ENCODE measurements at regions not wholly inside any gene's neighbourhood (a gene's known extent, or its start where the extent isn't known, plus 50 kb on each side); places are given as distances from the start of the nearest gene placed in this dataset.

DNA sequence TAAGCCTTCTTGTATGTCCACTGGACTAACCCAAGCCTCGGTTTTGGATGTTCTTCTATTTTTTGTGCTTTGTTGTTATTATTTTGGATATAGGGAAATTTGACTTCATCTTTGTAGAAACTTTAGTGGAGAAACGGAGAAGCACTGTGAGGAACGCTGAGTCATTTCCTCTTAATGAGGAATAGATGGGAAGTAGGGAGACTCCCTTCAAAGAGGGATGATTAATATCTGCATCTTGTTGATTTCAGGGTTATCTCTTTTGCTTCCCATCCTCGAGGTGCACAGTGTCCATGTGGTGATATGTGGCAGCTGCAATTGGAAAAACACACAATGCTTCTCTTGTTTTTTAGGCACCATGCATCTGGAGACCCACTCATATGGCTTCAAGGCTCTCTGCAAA lies 1147.9 kb downstream of the NLGN4X start:
- TF ChIP-seq, protein P1, sequence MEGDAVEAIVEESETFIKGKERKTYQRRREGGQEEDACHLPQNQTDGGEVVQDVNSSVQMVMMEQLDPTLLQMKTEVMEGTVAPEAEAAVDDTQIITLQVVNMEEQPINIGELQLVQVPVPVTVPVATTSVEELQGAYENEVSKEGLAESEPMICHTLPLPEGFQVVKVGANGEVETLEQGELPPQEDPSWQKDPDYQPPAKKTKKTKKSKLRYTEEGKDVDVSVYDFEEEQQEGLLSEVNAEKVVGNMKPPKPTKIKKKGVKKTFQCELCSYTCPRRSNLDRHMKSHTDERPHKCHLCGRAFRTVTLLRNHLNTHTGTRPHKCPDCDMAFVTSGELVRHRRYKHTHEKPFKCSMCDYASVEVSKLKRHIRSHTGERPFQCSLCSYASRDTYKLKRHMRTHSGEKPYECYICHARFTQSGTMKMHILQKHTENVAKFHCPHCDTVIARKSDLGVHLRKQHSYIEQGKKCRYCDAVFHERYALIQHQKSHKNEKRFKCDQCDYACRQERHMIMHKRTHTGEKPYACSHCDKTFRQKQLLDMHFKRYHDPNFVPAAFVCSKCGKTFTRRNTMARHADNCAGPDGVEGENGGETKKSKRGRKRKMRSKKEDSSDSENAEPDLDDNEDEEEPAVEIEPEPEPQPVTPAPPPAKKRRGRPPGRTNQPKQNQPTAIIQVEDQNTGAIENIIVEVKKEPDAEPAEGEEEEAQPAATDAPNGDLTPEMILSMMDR (IDR thresholded peaks at IDR 0.05; ENCODE audit: insufficient read depth in 1 of 2, low read depth in 1 of 2, low read length in 1 of 2, severe bottlenecking in 1 of 2, unreplicated experiment in 1 of 2), result no peak
- Histone ChIP-seq H3K27me3 (replicated peaks; ENCODE audit: control insufficient read depth, insufficient read depth, low read length) (no peaks in the 10 kb centered on the region), H3K9me3 (no peaks in the 10 kb centered on the region), H3K36me3 (ENCODE audit: control insufficient read depth, insufficient read depth, low read length) (no peaks in the 10 kb centered on the region), H3K4me3 (ENCODE audit: low read depth, low read length) (no peak overlapping the region), H3K4me1 (no peaks in the 10 kb centered on the region)
- DNase-seq, result no peak
- H3K27me3 Mint-ChIP-seq (ENCODE audit: insufficient read depth, unreplicated experiment), result no peaks in the 10 kb centered on the region
- ChIA-PET POLR2A (no interaction called here), CTCF (no interaction called here)
- no peaks in the 10 kb centered on the region for H3K36me3 Mint-ChIP-seq (ENCODE audit: insufficient read depth, unreplicated experiment)
- no peaks in the 10 kb centered on the region for H3K4me1 Mint-ChIP-seq (ENCODE audit: low read depth, unreplicated experiment)
- H3K4me3 Mint-ChIP-seq (ENCODE audit: unreplicated experiment), result no peak overlapping the region
- intact Hi-C loops (cut with micrococcal nuclease; ENCODE audit: unreplicated experiment), result no loop called here
- peaks cover 9% of the 10 kb centered on the region for H3K9me3 Mint-ChIP-seq (ENCODE audit: unreplicated experiment)
- BruUV-seq (replicated peaks), result no TSS peak
- no peak overlapping the region for H3K27ac Mint-ChIP-seq (ENCODE audit: unreplicated experiment)

DNA sequence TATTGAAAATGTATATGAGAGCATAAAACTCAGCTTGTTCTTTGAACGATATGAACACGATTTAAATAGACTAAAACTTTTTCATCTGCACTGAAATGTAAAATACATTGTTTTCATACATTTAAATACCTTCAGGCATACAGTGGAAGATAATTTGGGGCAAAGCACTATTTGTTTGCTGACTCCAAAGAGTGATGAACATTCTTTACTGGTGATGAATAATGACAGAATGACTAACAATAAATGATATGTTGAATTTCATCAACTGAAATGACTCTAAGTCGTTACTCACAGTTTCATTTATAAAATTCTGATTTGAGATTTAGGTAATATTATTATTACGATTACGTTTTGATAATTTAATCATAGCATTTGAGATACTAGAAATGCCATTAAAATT lies 1160.1 kb downstream of the NLGN4X start:
- CTCF ChIA-PET, result no interaction called here
- H3K36me3 Mint-ChIP-seq (ENCODE audit: insufficient read depth, unreplicated experiment), result no peaks in the 10 kb centered on the region

DNA sequence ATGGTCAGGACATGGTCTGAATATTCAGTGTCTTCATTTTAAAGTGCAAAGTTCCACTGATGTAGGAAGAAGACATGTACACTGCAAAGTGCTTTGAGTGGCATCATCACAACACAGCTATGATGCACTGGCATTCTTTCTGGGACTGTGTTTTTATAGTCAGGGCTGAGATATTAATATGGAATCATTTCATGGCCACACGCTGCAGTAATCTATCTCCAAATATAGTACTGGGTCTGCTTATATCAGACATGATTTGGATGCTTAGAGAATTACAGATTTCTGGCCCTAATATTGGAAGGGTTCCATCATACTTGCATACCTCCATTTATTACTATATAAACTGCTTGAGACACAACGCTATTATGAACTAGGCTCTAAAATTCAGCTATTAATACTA lies 1170.9 kb downstream of the NLGN4X start:
- Histone ChIP-seq H3K9me3 (no peaks in the 10 kb centered on the region), H3K4me1 (peaks cover 2% of the 10 kb centered on the region), H3K4me3 (ENCODE audit: low read depth, low read length) (no peak overlapping the region), H3K36me3 (ENCODE audit: control insufficient read depth, insufficient read depth, low read length) (no peaks in the 10 kb centered on the region), H3K27me3 (replicated peaks; ENCODE audit: control insufficient read depth, insufficient read depth, low read length) (no peaks in the 10 kb centered on the region)
- CTCF ChIA-PET, result no interaction called here
- POLR2A ChIA-PET, result no interaction called here
- TF ChIP-seq, protein P1 (IDR thresholded peaks at IDR 0.05; ENCODE audit: insufficient read depth in 1 of 2, low read depth in 1 of 2, low read length in 1 of 2, severe bottlenecking in 1 of 2, unreplicated experiment in 1 of 2), result no peak
- Mint-ChIP-seq H3K4me3 (ENCODE audit: unreplicated experiment) (no peak overlapping the region), H3K27ac (ENCODE audit: unreplicated experiment) (no peak overlapping the region), H3K9me3 (ENCODE audit: unreplicated experiment) (peaks cover 15% of the 10 kb centered on the region), H3K27me3 (ENCODE audit: insufficient read depth, unreplicated experiment) (no peaks in the 10 kb centered on the region), H3K4me1 (ENCODE audit: low read depth, unreplicated experiment) (no peaks in the 10 kb centered on the region), H3K36me3 (ENCODE audit: insufficient read depth, unreplicated experiment) (no peaks in the 10 kb centered on the region)
- DNase-seq, result no peak
- intact Hi-C loops (cut with micrococcal nuclease; ENCODE audit: unreplicated experiment), result no loop called here
- BruUV-seq (replicated peaks), result no TSS peak

More for the DNA sequence above, 1160.1 kb downstream of the NLGN4X start:
- Mint-ChIP-seq H3K27ac (ENCODE audit: unreplicated experiment) (no peak overlapping the region), H3K4me3 (ENCODE audit: unreplicated experiment) (no peak overlapping the region), H3K9me3 (ENCODE audit: unreplicated experiment) (peaks cover 10% of the 10 kb centered on the region), H3K27me3 (ENCODE audit: insufficient read depth, unreplicated experiment) (no peaks in the 10 kb centered on the region), H3K4me1 (ENCODE audit: low read depth, unreplicated experiment) (no peaks in the 10 kb centered on the region)
- intact Hi-C loops (cut with micrococcal nuclease; ENCODE audit: unreplicated experiment), result no loop called here
- no peak for DNase-seq
- TF ChIP-seq, protein P1 (IDR thresholded peaks at IDR 0.05; ENCODE audit: insufficient read depth in 1 of 2, low read depth in 1 of 2, low read length in 1 of 2, severe bottlenecking in 1 of 2, unreplicated experiment in 1 of 2), result no peak
- H3K36me3 ChIP-seq (ENCODE audit: control insufficient read depth, insufficient read depth, low read length), result no peaks in the 10 kb centered on the region
- no peak overlapping the region for H3K4me3 ChIP-seq (ENCODE audit: low read depth, low read length)
- H3K4me1 ChIP-seq, result no peaks in the 10 kb centered on the region
- H3K9me3 ChIP-seq, result no peaks in the 10 kb centered on the region
- no peaks in the 10 kb centered on the region for H3K27me3 ChIP-seq (replicated peaks; ENCODE audit: control insufficient read depth, insufficient read depth, low read length)
- BruUV-seq (replicated peaks), result no TSS peak
- POLR2A ChIA-PET, result no interaction called here
